Body of pancreas (tissue), 4 donors: ENCODE measurements at regions not wholly inside any gene's neighbourhood (a gene's known extent, or its start where the extent isn't known, plus 50 kb on each side); places are given as distances from the start of the nearest gene placed in this dataset.

ENCODE experiments used
- ATAC-seq: fragments of 150-250 bp; one replicate; pipeline ENCODE4 v1.9.1; 2016
- DNase-seq, 4 donors: peaks; one replicate each; pipeline ENCODE4 v3.0.0-alpha.2; 2019
- H3K27ac ChIP-seq, 4 donors: fragments of 200-600 bp; sonication (generic); 1 replicate in 3 of 4; 2 replicates in 1 of 4; pipeline versions ENCODE4 v1.5.1 to v1.6.1; 2016 to 2019; ENCODE audit warnings: mild to moderate bottlenecking in 1 of 4, mixed read lengths in 1 of 4, moderate library complexity in 1 of 4
- H3K27me3 ChIP-seq, 2 donors: fragments of 200-600 bp; sonication (generic); one replicate each; pipeline ENCODE4 v1.6.0; 2016; ENCODE audit warnings: mild to moderate bottlenecking in 1 of 2
- H3K36me3 ChIP-seq, 2 donors: fragments of 200-600 bp; sonication (generic); replicated peaks in 1 of 2; 2 replicates each; pipeline ENCODE4 v1.5.1; 2016; ENCODE audit warnings: low read depth in 2 of 2; ENCODE audit not compliant: insufficient read depth in 1 of 2
- H3K4me1 ChIP-seq: fragments of 200-600 bp; sonication (generic); one replicate; pipeline ENCODE4 v1.6.0; 2016
- H3K4me3 ChIP-seq, 2 donors: fragments of 200-600 bp; sonication (generic); 1 replicate in 1 of 2; 2 replicates in 1 of 2; pipeline ENCODE4 v1.5.1; 2016 to 2019
- H3K9me3 ChIP-seq, 3 donors: fragments of 200-600 bp; sonication (generic); 1 replicate in 2 of 3; 2 replicates in 1 of 3; pipeline ENCODE4 v1.5.1; 2016
- CTCF ChIP-seq, 7 experiments: fragments of 450-650 bp in 4 of 7; fragments of 200-600 bp in 3 of 7; sonication (generic) in 3 of 7; IDR thresholded peaks; one replicate each; pipeline ENCODE4 v1.5.1; 2016 to 2019; ENCODE audit warnings: antibody characterized with exemption in 7 of 7
- POLR2A ChIP-seq, 3 donors: fragments of 450-650 bp; IDR thresholded peaks; one replicate each; pipeline ENCODE4 v1.6.1; 2016; ENCODE audit warnings: antibody characterized with exemption in 3 of 3, mild to moderate bottlenecking in 2 of 3
- WGBS, 2 donors: methylation state at CpG; one replicate each; pipeline ENCODE4 v1.1.5; 2017; 5-methylcytosine and 5-hydroxymethylcytosine counted together
- intact Hi-C: fragments of 100-400 bp; cut with DNase I; formaldehyde crosslinking; loops from one replicate; pipeline ENCODE4 v1.15.1; 2023

DNA sequence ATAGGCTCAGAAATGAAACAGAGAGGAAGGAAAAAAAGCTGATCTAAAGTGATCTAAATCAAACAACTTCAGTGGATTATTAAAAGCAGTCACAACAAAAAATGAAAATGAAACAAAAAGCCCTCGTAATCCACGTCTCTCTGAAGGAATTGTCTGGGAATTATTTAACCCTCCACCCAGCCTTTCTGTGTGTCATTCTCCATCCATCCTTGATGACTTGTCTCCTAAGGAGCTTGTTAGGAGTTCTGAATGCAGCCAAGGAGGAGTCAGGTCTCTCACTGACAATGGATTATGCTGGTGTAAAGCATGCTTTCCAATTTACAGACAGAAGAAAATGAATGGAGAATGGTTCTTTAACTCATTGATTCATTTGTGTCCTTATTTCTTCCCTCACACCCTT, 359.3 kb upstream of the RUNX1 start:
- H3K4me1 ChIP-seq = no peaks in the 10 kb centered on the region
- no peaks in the 10 kb centered on the region for H3K9me3 ChIP-seq
- TF ChIP-seq POLR2A (IDR thresholded peaks at IDR 0.05) (no peak), CTCF (IDR thresholded peaks at IDR 0.05) (no peak)
- no peaks in the 10 kb centered on the region for H3K36me3 ChIP-seq
- intact Hi-C loops = loop anchor here (10.0 kb wide), 1 partner anchor 664 kb away; no protein-coding TSS in a partner anchor
- H3K4me3 ChIP-seq = no peak overlapping the region
- no peak overlapping the region for H3K27ac ChIP-seq
- ATAC-seq = no peak
- no peak for DNase-seq
- 35 to 43% methylated on average over 2 of the region's 2 CpGs for WGBS, 2 donors
- H3K27me3 ChIP-seq = no peaks in the 10 kb centered on the region

DNA sequence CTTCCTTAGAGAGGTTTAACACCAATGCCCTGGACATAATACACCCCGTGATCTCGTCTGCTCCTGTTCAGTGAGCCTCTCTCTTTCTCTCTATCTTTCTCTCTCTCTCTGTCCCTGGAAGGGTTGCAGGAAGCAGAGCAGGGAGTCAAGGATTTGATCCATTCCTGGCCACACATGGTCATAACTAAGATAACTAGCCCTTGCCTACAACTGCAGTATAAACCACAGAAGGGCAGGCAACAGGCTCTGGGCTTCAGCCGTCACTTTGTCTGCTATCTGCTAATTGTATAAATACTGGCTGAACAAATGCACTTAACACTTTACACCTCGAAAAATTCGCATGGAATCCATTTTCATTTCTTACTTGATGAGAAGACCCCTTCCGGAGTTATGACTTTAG, 357.5 kb upstream of the RUNX1 start:
- Histone ChIP-seq H3K36me3 (no peaks in the 10 kb centered on the region), H3K27me3 (no peaks in the 10 kb centered on the region), H3K4me1 (no peaks in the 10 kb centered on the region), H3K9me3 (no peaks in the 10 kb centered on the region), H3K4me3 (no peak overlapping the region), H3K27ac (no peak overlapping the region)
- DNase-seq (no peak), ATAC-seq (no peak)
- TF ChIP-seq CTCF (IDR thresholded peaks at IDR 0.05) (no peak), POLR2A (IDR thresholded peaks at IDR 0.05) (no peak)
- intact Hi-C loops = loop anchor here (10.0 kb wide), 1 partner anchor 662 kb away; no protein-coding TSS in a partner anchor
- WGBS, 2 donors = 69% methylated on average over 6 of the region's 6 CpGs

GRCh38 chr21:35405981-35406380, 356.9 kb upstream of the RUNX1 start:
- intact Hi-C loops = loop anchor here (10.0 kb wide), 1 partner anchor 661 kb away; no protein-coding TSS in a partner anchor

GRCh38 chr21:35404247-35404646, 355.1 kb upstream of the RUNX1 start:
- TF ChIP-seq POLR2A (IDR thresholded peaks at IDR 0.05) (no peak), CTCF (IDR thresholded peaks at IDR 0.05) (no peak)
- DNase-seq (no peak), ATAC-seq (no peak)
- no peaks in the 10 kb centered on the region for H3K27me3 ChIP-seq
- H3K27ac ChIP-seq = no peak overlapping the region
- no peak overlapping the region for H3K4me3 ChIP-seq
- 65% methylated on average over 3 of the region's 3 CpGs for WGBS, 2 donors
- intact Hi-C loops = loop anchor here (10.0 kb wide), 1 partner anchor 659 kb away; no protein-coding TSS in a partner anchor
- H3K36me3 ChIP-seq = no peaks in the 10 kb centered on the region
- no peaks in the 10 kb centered on the region for H3K4me1 ChIP-seq
- no peaks in the 10 kb centered on the region for H3K9me3 ChIP-seq

More at GRCh38 chr21:35405981-35406380, 356.9 kb upstream of the RUNX1 start:
- H3K4me3 ChIP-seq = no peak overlapping the region
- H3K36me3 ChIP-seq = no peaks in the 10 kb centered on the region
- TF ChIP-seq POLR2A (IDR thresholded peaks at IDR 0.05) = no peak
- no peak for TF ChIP-seq CTCF (IDR thresholded peaks at IDR 0.05)
- H3K27ac ChIP-seq = no peak overlapping the region
- H3K4me1 ChIP-seq = no peaks in the 10 kb centered on the region
- H3K9me3 ChIP-seq = no peaks in the 10 kb centered on the region
- DNase-seq (peak in 1 of 4 donors; percentile 14), ATAC-seq (no peak)
- no peaks in the 10 kb centered on the region for H3K27me3 ChIP-seq

- no peaks in the 10 kb centered on the region for H3K36me3 ChIP-seq
- DNase-seq (no peak), ATAC-seq (no peak)
- no peak overlapping the region for H3K27ac ChIP-seq
- H3K9me3 ChIP-seq = no peaks in the 10 kb centered on the region
- no peaks in the 10 kb centered on the region for H3K4me1 ChIP-seq
- no peaks in the 10 kb centered on the region for H3K27me3 ChIP-seq
- WGBS, 2 donors = 44 to 77% methylated on average over 1 of the region's 1 CpG
- TF ChIP-seq POLR2A (IDR thresholded peaks at IDR 0.05) (no peak), CTCF (IDR thresholded peaks at IDR 0.05) (no peak)
- H3K4me3 ChIP-seq = no peak overlapping the region
- intact Hi-C loops = loop anchor here (10.0 kb wide), 1 partner anchor 657 kb away; no protein-coding TSS in a partner anchor
Measured at GRCh38 chr21:35402061-35402460, 353.0 kb upstream of the RUNX1 start.
